IMR-90 (cell line): ENCODE measurements at regions not wholly inside any gene's neighbourhood (a gene's known extent, or its start where the extent isn't known, plus 50 kb on each side); places are given as distances from the start of the nearest gene placed in this dataset.

Experiments used
- ATAC-seq: fragments of 200-7000 bp; cut with Tn5 transposase; 2 replicates; pipeline ENCODE4 v1.9.1; 2020; ENCODE audit warnings: low read depth, mild to moderate bottlenecking, moderate library complexity
- BruUV-seq: library from RNA; stranded (reverse); fragments of 400-500 nt; replicated peaks from 2 replicates; lab custom pipeline; 2021; lab: Mats Ljungman, UMichigan
- CTCF ChIA-PET: fragments of 300-600 bp; formaldehyde crosslinking; extraction: SDS; loops from one replicate; lab custom pipeline; 2021; ENCODE audit warnings: antibody characterized with exemption; lab: Yijun Ruan, JAX
- POLR2A ChIA-PET: fragments of 300-600 bp; sonication (Branson Sonifier 250); formaldehyde crosslinking; loops from one replicate; lab custom pipeline; 2022; ENCODE audit warnings: antibody characterized with exemption; ENCODE audit not compliant: unreplicated experiment; lab: Charles Lee
- DNase-seq: peaks from one replicate; pipeline ENCODE4 v3.0.0; 2013
- H2AFZ ChIP-seq: replicated peaks from 2 replicates; pipeline ENCODE3; 2013; ENCODE audit warnings: low read length, mild to moderate bottlenecking; ENCODE audit not compliant: poor library complexity
- H2AK5ac ChIP-seq: 2 replicates; pipeline ENCODE4 v1.6.1; 2013; ENCODE audit warnings: low read depth, low read length, inconsistent platforms
- H2AK9ac ChIP-seq: replicated peaks from 2 replicates; pipeline ENCODE3; 2013; ENCODE audit warnings: mild to moderate bottlenecking, low read depth, low read length, moderate library complexity; ENCODE audit not compliant: poor library complexity
- H2BK120ac ChIP-seq: 2 replicates; pipeline ENCODE4 v1.6.1; 2013; ENCODE audit warnings: low read depth, low read length, inconsistent platforms
- H2BK15ac ChIP-seq: 3 replicates; pipeline ENCODE4 v1.6.1; 2013; ENCODE audit warnings: low read depth, low read length, inconsistent platforms
- H2BK20ac ChIP-seq: 2 replicates; pipeline ENCODE4 v1.6.1; 2013; ENCODE audit warnings: low read depth, mild to moderate bottlenecking, inconsistent platforms, low read length, moderate library complexity
- H2BK5ac ChIP-seq: 2 replicates; pipeline ENCODE4 v1.6.1; 2013; ENCODE audit warnings: mild to moderate bottlenecking, low read depth, low read length, inconsistent platforms; ENCODE audit not compliant: poor library complexity, severe bottlenecking
- H3K14ac ChIP-seq: replicated peaks from 2 replicates; pipeline ENCODE4 v1.6.1; 2013; ENCODE audit warnings: low read depth, low read length, inconsistent platforms
- H3K18ac ChIP-seq: 2 replicates; pipeline ENCODE4 v1.6.1; 2013; ENCODE audit warnings: low read depth, low read length, control low read depth
- H3K23ac ChIP-seq: 2 replicates; pipeline ENCODE4 v1.6.1; 2013; ENCODE audit warnings: low read depth, low read length, inconsistent platforms
- H3K27ac ChIP-seq: 2 replicates; pipeline ENCODE4 v1.5.1; 2013; ENCODE audit warnings: mild to moderate bottlenecking, control low read depth, low read length; ENCODE audit not compliant: insufficient read depth
- H3K27me3 ChIP-seq: 2 replicates; pipeline ENCODE4 v1.6.1; 2013; ENCODE audit warnings: low read length; ENCODE audit not compliant: control insufficient read depth, insufficient read depth
- H3K36me3 ChIP-seq: 2 replicates; pipeline ENCODE4 v1.6.1; 2013; ENCODE audit warnings: low read length, mixed read lengths; ENCODE audit not compliant: control insufficient read depth, insufficient read depth
- H3K4ac ChIP-seq: 2 replicates; pipeline ENCODE4 v1.6.1; 2013; ENCODE audit warnings: low read depth, low read length, inconsistent platforms
- H3K4me1 ChIP-seq: 2 replicates; pipeline ENCODE4 v1.6.1; 2013; ENCODE audit warnings: low read length, mixed read lengths; ENCODE audit not compliant: control insufficient read depth, insufficient read depth
- H3K4me2 ChIP-seq: 2 replicates; pipeline ENCODE4 v1.6.1; 2013; ENCODE audit warnings: low read depth, mild to moderate bottlenecking, control low read depth, low read length, moderate library complexity
- H3K4me3 ChIP-seq: 2 replicates; pipeline ENCODE4 v1.5.1; 2013; ENCODE audit warnings: low read depth, mild to moderate bottlenecking, control low read depth, low read length, moderate library complexity; ENCODE audit not compliant: insufficient read depth
- H3K56ac ChIP-seq: 2 replicates; pipeline ENCODE4 v1.6.1; 2013; ENCODE audit warnings: low read length, inconsistent platforms; ENCODE audit not compliant: insufficient read depth; ENCODE audit errors: extremely low read depth
- H3K79me1 ChIP-seq, 2 experiments: 2 replicates each; pipeline ENCODE4 v1.6.1; 2013; ENCODE audit warnings: low read length in 2 of 2, inconsistent platforms in 1 of 2, low read depth in 1 of 2
- H3K9ac ChIP-seq: 2 replicates; pipeline ENCODE4 v1.6.1; 2013; ENCODE audit warnings: low read depth, low read length, control low read depth
- H3K9me1 ChIP-seq: 2 replicates; pipeline ENCODE4 v1.6.1; 2013; ENCODE audit warnings: low read length, inconsistent platforms; ENCODE audit not compliant: insufficient read depth
- H3K9me3 ChIP-seq: 2 replicates; pipeline ENCODE4 v1.6.1; 2013; ENCODE audit warnings: low read length; ENCODE audit not compliant: control insufficient read depth, insufficient read depth
- H4K20me1 ChIP-seq: 2 replicates; pipeline ENCODE4 v1.6.1; 2013; ENCODE audit warnings: low read length, inconsistent platforms; ENCODE audit not compliant: insufficient read depth
- H4K5ac ChIP-seq: 2 replicates; pipeline ENCODE4 v1.6.1; 2013; ENCODE audit warnings: mild to moderate bottlenecking, low read depth, low read length, control low read depth
- H4K8ac ChIP-seq, 2 experiments: 2 replicates each; pipeline ENCODE4 v1.6.1; 2013; ENCODE audit warnings: low read depth in 2 of 2, low read length in 2 of 2, control low read depth in 1 of 2, inconsistent platforms in 1 of 2
- H4K91ac ChIP-seq: 2 replicates; pipeline ENCODE4 v1.6.1; 2013; ENCODE audit warnings: low read depth, low read length, inconsistent platforms; ENCODE audit not compliant: insufficient read depth
- BHLHE40 ChIP-seq: fragments of 150-350 bp; IDR thresholded peaks from 2 replicates; pipeline ENCODE4 v1.6.1; 2016; ENCODE audit warnings: mild to moderate bottlenecking, low read depth, low read length
- CEBPB ChIP-seq: IDR thresholded peaks from 2 replicates; pipeline ENCODE4 v1.6.1; 2012; ENCODE audit warnings: low read depth, low read length, improper control_type of control experiment
- CHD1 ChIP-seq: IDR thresholded peaks from 2 replicates; pipeline ENCODE4 v1.6.1; 2012; ENCODE audit warnings: low read depth, low read length, improper control_type of control experiment
- FOS ChIP-seq: fragments of 150-350 bp; IDR thresholded peaks from 2 replicates; pipeline ENCODE4 v1.6.1; 2016; ENCODE audit warnings: low read depth, low read length
- MXI1 ChIP-seq: IDR thresholded peaks from 2 replicates; pipeline ENCODE4 v1.6.1; 2012; ENCODE audit warnings: low read depth, mild to moderate bottlenecking, low read length, moderate library complexity, borderline replicate concordance
- NFE2L2 ChIP-seq: fragments of 150-350 bp; IDR thresholded peaks from 2 replicates; pipeline ENCODE4 v1.6.1; 2016; ENCODE audit warnings: low read depth, mild to moderate bottlenecking, low read length
- POLR2A ChIP-seq: IDR thresholded peaks from 2 replicates; pipeline ENCODE4 v1.6.1; 2012; ENCODE audit warnings: mild to moderate bottlenecking, low read depth, low read length
- RAD21 ChIP-seq: IDR thresholded peaks from 2 replicates; pipeline ENCODE4 v1.6.1; 2012; ENCODE audit warnings: low read length, improper control_type of control experiment
- RCOR1 ChIP-seq: IDR thresholded peaks from 2 replicates; pipeline ENCODE4 v1.6.1; 2012; ENCODE audit warnings: mild to moderate bottlenecking, low read length, improper control_type of control experiment; ENCODE audit not compliant: insufficient replicate concordance
- USF2 ChIP-seq: fragments of 150-350 bp; IDR thresholded peaks from 2 replicates; pipeline ENCODE4 v1.6.1; 2017; ENCODE audit warnings: mild to moderate bottlenecking, antibody characterized with exemption, low read length, low read depth
- WGBS, 2 experiments: methylation state at CpG; one replicate each; pipeline versions ENCODE4 v1.1.5 to v1.1.7; 2013; ENCODE audit warnings: missing lambda C conversion rate in 2 of 2; ENCODE audit not compliant: insufficient read length in 1 of 2; ENCODE audit errors: extremely low coverage in 2 of 2; 5-methylcytosine and 5-hydroxymethylcytosine counted together
- dilution Hi-C: fragments of 300-500 bp; cut with HindIII; formaldehyde crosslinking; loops from one replicate; pipeline ENCODE4 v1.14.3; 2018; ENCODE audit warnings: low sequenced_read_pairs; ENCODE audit not compliant: unreplicated experiment
- in situ Hi-C: fragments of 300-500 bp; cut with MboI; formaldehyde crosslinking; loops from 3 replicates; pipeline ENCODE4 v1.14.3; 2019; ENCODE audit warnings: low sequenced_read_pairs, inconsistent platforms, mixed read lengths
- intact Hi-C: fragments of 100-400 bp; cut with micrococcal nuclease; formaldehyde crosslinking; loops from 2 replicates; pipeline ENCODE4 v1.10.0; 2022
- TF ChIP-seq, protein P1 (sequence below): fragments of 150-350 bp; IDR thresholded peaks from 2 replicates; pipeline ENCODE4 v1.6.1; 2016; ENCODE audit warnings: low read depth, mild to moderate bottlenecking, low read length, moderate library complexity, borderline replicate concordance
- TF ChIP-seq, protein P2 (sequence below): conservative IDR thresholded peaks from 2 replicates; pipeline ENCODE4 v1.5.1; 2012; ENCODE audit warnings: mild to moderate bottlenecking, low read depth, low read length, improper control_type of control experiment

DNA sequence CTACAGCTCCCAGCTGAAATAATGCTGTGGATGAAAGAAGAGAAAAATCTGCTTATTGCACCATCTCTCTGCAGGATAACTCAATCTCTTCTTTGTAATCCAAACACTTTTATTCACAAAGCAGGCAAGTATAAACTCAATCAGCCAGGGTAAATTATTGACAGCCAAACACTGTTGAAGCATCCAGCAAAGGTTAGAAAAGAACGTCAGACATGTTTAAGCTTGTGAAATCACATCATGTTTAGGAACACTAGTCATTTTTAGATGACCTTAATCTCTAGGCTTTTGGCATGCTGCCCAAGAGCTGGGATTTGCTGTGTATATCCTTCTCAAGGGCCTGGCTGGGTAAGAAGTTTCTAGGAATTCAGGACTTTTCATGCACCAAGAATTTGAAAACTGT lies 1148.1 kb upstream of the FANCL start:
- no peaks in the 10 kb centered on the region for H4K20me1 ChIP-seq
- no peak overlapping the region for H4K8ac ChIP-seq
- H3K27me3 ChIP-seq: no peaks in the 10 kb centered on the region
- H3K23ac ChIP-seq: no peak overlapping the region
- no peak overlapping the region for H2BK15ac ChIP-seq
- no peak overlapping the region for H2AFZ ChIP-seq
- H3K4me1 ChIP-seq: no peaks in the 10 kb centered on the region
- H3K56ac ChIP-seq: no peak overlapping the region
- H2AK9ac ChIP-seq: no peak overlapping the region
- H4K91ac ChIP-seq: no peak overlapping the region
- no peak overlapping the region for H3K4ac ChIP-seq
- ChIA-PET CTCF (no interaction called here), POLR2A (no interaction called here)
- H3K9me1 ChIP-seq: no peaks in the 10 kb centered on the region
- no peak overlapping the region for H3K9ac ChIP-seq
- no peak overlapping the region for H2BK5ac ChIP-seq
- intact Hi-C loops: no loop called here
- H2BK20ac ChIP-seq: no peak overlapping the region
- no peak overlapping the region for H3K18ac ChIP-seq
- no TSS peak for BruUV-seq
- WGBS, 2 experiments: 0% methylated on average over 1 of the region's 1 CpG; no CpG with 5 or more reads in 1 of the 2 experiments
- no peak overlapping the region for H2AK5ac ChIP-seq
- no peak overlapping the region for H4K5ac ChIP-seq
- TF ChIP-seq POLR2A (no peak), CHD1 (no peak), MXI1 (no peak), RAD21 (no peak), CEBPB (no peak), BHLHE40 (no peak), USF2 (no peak), FOS (no peak), RCOR1 (no peak), NFE2L2 (no peak)
- TF ChIP-seq, protein P1, sequence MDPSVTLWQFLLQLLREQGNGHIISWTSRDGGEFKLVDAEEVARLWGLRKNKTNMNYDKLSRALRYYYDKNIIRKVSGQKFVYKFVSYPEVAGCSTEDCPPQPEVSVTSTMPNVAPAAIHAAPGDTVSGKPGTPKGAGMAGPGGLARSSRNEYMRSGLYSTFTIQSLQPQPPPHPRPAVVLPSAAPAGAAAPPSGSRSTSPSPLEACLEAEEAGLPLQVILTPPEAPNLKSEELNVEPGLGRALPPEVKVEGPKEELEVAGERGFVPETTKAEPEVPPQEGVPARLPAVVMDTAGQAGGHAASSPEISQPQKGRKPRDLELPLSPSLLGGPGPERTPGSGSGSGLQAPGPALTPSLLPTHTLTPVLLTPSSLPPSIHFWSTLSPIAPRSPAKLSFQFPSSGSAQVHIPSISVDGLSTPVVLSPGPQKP: no peak
- TF ChIP-seq, protein P2, sequence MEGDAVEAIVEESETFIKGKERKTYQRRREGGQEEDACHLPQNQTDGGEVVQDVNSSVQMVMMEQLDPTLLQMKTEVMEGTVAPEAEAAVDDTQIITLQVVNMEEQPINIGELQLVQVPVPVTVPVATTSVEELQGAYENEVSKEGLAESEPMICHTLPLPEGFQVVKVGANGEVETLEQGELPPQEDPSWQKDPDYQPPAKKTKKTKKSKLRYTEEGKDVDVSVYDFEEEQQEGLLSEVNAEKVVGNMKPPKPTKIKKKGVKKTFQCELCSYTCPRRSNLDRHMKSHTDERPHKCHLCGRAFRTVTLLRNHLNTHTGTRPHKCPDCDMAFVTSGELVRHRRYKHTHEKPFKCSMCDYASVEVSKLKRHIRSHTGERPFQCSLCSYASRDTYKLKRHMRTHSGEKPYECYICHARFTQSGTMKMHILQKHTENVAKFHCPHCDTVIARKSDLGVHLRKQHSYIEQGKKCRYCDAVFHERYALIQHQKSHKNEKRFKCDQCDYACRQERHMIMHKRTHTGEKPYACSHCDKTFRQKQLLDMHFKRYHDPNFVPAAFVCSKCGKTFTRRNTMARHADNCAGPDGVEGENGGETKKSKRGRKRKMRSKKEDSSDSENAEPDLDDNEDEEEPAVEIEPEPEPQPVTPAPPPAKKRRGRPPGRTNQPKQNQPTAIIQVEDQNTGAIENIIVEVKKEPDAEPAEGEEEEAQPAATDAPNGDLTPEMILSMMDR: no peak
- no peak overlapping the region for H3K4me2 ChIP-seq
- H3K36me3 ChIP-seq: no peaks in the 10 kb centered on the region
- no peak overlapping the region for H3K27ac ChIP-seq
- no peak for ATAC-seq
- in situ Hi-C loops: no loop called here
- no peaks in the 10 kb centered on the region for H3K9me3 ChIP-seq
- no peak overlapping the region for H3K14ac ChIP-seq
- H3K79me1 ChIP-seq: no peaks in the 10 kb centered on the region
- H3K4me3 ChIP-seq: no peak overlapping the region
- H2BK120ac ChIP-seq: no peak overlapping the region
- no peak for DNase-seq
- dilution Hi-C loops: no loop called here
